Endodermal cell (in vitro differentiated cells): ENCODE measurements at regions not wholly inside any gene's neighbourhood (a gene's known extent, or its start where the extent isn't known, plus 50 kb on each side); places are given as distances from the start of the nearest gene placed in this dataset.

Source experiments
- DNase-seq: peaks from one replicate; pipeline ENCODE4 v3.0.0-alpha.2; 2017
- H3K27ac ChIP-seq: 2 replicates; pipeline ENCODE4 v1.5.1; 2013; ENCODE audit warnings: mild to moderate bottlenecking, low read depth, low read length, moderate library complexity
- H3K27me3 ChIP-seq: 2 replicates; pipeline ENCODE4 v1.6.1; 2013; ENCODE audit warnings: mild to moderate bottlenecking, low read length, moderate library complexity; ENCODE audit not compliant: insufficient read depth, control insufficient read depth, poor library complexity, severe bottlenecking
- H3K36me3 ChIP-seq: 2 replicates; pipeline ENCODE4 v1.7.0; 2013; ENCODE audit warnings: mild to moderate bottlenecking, low read length, moderate library complexity; ENCODE audit not compliant: control insufficient read depth, insufficient read depth
- H3K4me1 ChIP-seq: one replicate; pipeline ENCODE4 v1.7.0; 2013; ENCODE audit warnings: low read length; ENCODE audit not compliant: control insufficient read depth, insufficient read depth
- H3K4me3 ChIP-seq: 2 replicates; pipeline ENCODE4 v1.5.1; 2013; ENCODE audit warnings: mild to moderate bottlenecking, low read length, moderate library complexity
- H3K9ac ChIP-seq: 2 replicates; pipeline ENCODE4 v1.6.1; 2013; ENCODE audit warnings: mild to moderate bottlenecking, low read length, moderate library complexity; ENCODE audit not compliant: poor library complexity, severe bottlenecking; ENCODE audit errors: extremely low read depth
- H3K9me3 ChIP-seq: 2 replicates; pipeline ENCODE4 v1.6.1; 2013; ENCODE audit warnings: mild to moderate bottlenecking, low read length, moderate library complexity; ENCODE audit not compliant: control insufficient read depth
- H3K27ac Mint-ChIP-seq: 2 replicates; pipeline ENCODE4 v1.8.0; 2020; ENCODE audit warnings: mixed read lengths
- H3K27me3 Mint-ChIP-seq: 2 replicates; pipeline ENCODE4 v1.8.0; 2021; ENCODE audit warnings: mild to moderate bottlenecking, mixed read lengths; ENCODE audit not compliant: insufficient read depth
- H3K36me3 Mint-ChIP-seq: 2 replicates; pipeline ENCODE4 v1.8.0; 2020; ENCODE audit warnings: low read depth, mixed read lengths
- H3K4me1 Mint-ChIP-seq: 2 replicates; pipeline ENCODE4 v1.8.0; 2020; ENCODE audit warnings: mixed read lengths
- H3K4me3 Mint-ChIP-seq: 2 replicates; pipeline ENCODE4 v1.8.0; 2020; ENCODE audit warnings: mild to moderate bottlenecking, moderate library complexity, mixed read lengths
- H3K9me3 Mint-ChIP-seq: 2 replicates; pipeline ENCODE4 v1.8.0; 2020; ENCODE audit warnings: mild to moderate bottlenecking, mixed read lengths
- WGBS, 2 experiments: methylation state at CpG; one replicate each; pipeline versions ENCODE4 v1.1.5 to v1.1.7; 2013; ENCODE audit warnings: missing lambda C conversion rate in 2 of 2, mixed read lengths in 1 of 2; ENCODE audit not compliant: insufficient coverage in 1 of 2, insufficient read length in 1 of 2; 5-methylcytosine and 5-hydroxymethylcytosine counted together
- TF ChIP-seq, protein P1 (sequence below): fragments of 200-600 bp; sonication (generic); conservative IDR thresholded peaks from 2 replicates; pipeline ENCODE4 v1.5.0; 2021; ENCODE audit warnings: antibody characterized with exemption, mild to moderate bottlenecking

DNA sequence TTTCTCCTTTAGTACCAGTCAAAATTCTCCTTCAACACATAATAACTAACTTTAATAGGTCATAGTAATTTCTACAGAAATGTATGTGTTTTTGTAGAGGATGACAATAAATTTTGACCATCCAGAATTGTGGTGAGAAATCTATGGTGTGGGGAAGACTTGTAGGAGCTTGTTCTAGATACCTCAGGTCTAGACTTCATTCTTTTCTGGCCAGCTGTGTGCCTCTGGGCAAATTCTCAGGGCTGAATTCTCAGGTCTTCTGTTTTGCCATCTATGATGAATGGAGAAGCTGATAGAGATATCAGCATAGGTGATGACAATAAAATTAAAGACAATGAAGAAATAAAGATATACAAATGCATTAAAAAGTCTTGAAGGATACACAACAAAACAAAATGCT lies 298.6 kb upstream of the MEF2C start:
- DNase-seq: no peak
- H3K27ac Mint-ChIP-seq: no peak overlapping the region
- TF ChIP-seq, protein P1, sequence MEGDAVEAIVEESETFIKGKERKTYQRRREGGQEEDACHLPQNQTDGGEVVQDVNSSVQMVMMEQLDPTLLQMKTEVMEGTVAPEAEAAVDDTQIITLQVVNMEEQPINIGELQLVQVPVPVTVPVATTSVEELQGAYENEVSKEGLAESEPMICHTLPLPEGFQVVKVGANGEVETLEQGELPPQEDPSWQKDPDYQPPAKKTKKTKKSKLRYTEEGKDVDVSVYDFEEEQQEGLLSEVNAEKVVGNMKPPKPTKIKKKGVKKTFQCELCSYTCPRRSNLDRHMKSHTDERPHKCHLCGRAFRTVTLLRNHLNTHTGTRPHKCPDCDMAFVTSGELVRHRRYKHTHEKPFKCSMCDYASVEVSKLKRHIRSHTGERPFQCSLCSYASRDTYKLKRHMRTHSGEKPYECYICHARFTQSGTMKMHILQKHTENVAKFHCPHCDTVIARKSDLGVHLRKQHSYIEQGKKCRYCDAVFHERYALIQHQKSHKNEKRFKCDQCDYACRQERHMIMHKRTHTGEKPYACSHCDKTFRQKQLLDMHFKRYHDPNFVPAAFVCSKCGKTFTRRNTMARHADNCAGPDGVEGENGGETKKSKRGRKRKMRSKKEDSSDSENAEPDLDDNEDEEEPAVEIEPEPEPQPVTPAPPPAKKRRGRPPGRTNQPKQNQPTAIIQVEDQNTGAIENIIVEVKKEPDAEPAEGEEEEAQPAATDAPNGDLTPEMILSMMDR: no peak

DNA sequence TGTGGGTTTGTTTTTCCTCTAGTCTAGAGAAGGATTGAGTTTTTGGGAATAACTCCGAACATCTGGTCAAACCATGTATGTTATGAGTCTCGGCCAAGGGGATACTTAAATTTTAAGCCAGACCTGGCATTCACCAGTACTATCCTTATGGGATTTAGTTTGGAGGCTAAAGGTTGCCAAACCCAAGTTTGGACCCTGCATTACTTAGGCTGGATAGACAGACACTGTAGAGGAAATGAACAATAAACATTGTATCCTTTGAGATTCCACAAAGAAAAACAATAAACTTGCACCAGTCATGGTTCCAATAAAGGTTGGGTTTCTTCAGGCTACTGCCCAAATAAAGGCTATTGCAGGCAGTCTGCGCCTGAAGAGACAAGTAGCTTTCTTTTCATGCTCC lies 296.7 kb upstream of the MEF2C start:
- no peaks in the 10 kb centered on the region for H3K27me3 ChIP-seq
- Mint-ChIP-seq H3K36me3 (no peaks in the 10 kb centered on the region), H3K27me3 (no peaks in the 10 kb centered on the region), H3K4me3 (no peak overlapping the region), H3K27ac (no peak overlapping the region), H3K4me1 (no peaks in the 10 kb centered on the region), H3K9me3 (no peaks in the 10 kb centered on the region)
- no peak overlapping the region for H3K27ac ChIP-seq
- no peaks in the 10 kb centered on the region for H3K4me1 ChIP-seq
- H3K9me3 ChIP-seq: no peaks in the 10 kb centered on the region
- H3K9ac ChIP-seq: no peak overlapping the region
- 96 to 100% methylated on average over 3 of the region's 3 CpGs for WGBS, 2 experiments
- no peak for DNase-seq
- no peaks in the 10 kb centered on the region for H3K36me3 ChIP-seq
- TF ChIP-seq, protein P1: no peak
- no peak overlapping the region for H3K4me3 ChIP-seq

More for the DNA sequence above, 298.6 kb upstream of the MEF2C start:
- Histone ChIP-seq H3K9ac (no peak overlapping the region), H3K36me3 (no peaks in the 10 kb centered on the region), H3K27me3 (no peaks in the 10 kb centered on the region), H3K27ac (no peak overlapping the region), H3K9me3 (no peaks in the 10 kb centered on the region), H3K4me3 (no peak overlapping the region), H3K4me1 (no peaks in the 10 kb centered on the region)
- Mint-ChIP-seq H3K36me3 (no peaks in the 10 kb centered on the region), H3K27me3 (no peaks in the 10 kb centered on the region), H3K9me3 (peaks cover 2% of the 10 kb centered on the region), H3K4me3 (no peak overlapping the region), H3K4me1 (no peaks in the 10 kb centered on the region)

DNA sequence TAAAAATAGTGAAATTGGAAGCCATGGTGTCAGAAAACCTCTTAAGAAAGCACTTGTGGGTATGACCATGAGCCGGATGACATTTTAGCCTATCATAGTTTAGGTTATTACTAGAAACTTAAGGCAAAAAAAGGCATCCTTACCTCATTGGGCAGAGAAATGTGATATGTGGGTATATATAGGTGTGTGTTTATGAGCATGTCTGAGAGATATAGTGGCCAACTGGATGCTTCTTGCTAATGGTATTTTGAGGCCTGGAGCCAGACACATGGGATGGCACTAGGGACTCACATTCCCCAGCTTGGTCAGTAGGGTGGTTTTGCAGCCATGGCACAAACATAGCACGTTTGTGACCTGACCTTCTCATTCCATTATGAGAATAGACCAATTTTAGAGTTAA lies 295.6 kb upstream of the MEF2C start:
- WGBS, 2 experiments: 84 to 100% methylated on average over 1 to 2 of the region's 2 CpGs
- Mint-ChIP-seq H3K36me3 (no peaks in the 10 kb centered on the region), H3K27me3 (no peaks in the 10 kb centered on the region), H3K4me1 (no peaks in the 10 kb centered on the region), H3K27ac (no peak overlapping the region), H3K9me3 (no peaks in the 10 kb centered on the region), H3K4me3 (no peak overlapping the region)
- Histone ChIP-seq H3K36me3 (no peaks in the 10 kb centered on the region), H3K27ac (no peak overlapping the region), H3K4me3 (no peak overlapping the region), H3K27me3 (no peaks in the 10 kb centered on the region), H3K9me3 (no peaks in the 10 kb centered on the region), H3K4me1 (no peaks in the 10 kb centered on the region), H3K9ac (no peak overlapping the region)
- TF ChIP-seq, protein P1: no peak
- no peak for DNase-seq
